ENCODE measurements at regions not wholly inside any gene's neighbourhood (a gene's known extent, or its start where the extent isn't known, plus 50 kb on each side); places are given as distances from the start of the nearest gene placed in this dataset.

DNA sequence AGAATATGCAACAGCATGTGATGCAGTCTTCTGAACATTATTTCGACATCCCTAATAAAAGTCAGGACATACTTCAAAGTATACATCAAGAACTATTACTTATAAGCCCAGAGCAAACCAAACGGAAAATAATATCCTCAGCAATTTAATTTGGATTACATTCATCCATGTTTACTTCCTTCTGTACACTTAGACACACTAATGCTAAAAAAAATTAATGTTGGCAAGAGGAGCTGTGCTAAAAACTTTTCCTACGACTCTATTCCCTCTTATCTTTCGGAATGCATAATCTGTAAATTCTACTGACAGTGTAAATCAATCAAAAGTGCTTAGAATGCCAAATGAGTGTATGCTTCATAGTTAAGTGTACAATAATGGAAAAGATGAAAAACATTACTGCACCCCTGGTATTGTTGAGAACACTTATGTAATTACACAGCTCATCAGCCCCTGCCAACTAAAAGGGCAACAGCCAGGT is 301.2 kb upstream of the HSF2 start:
- Mint-ChIP-seq H3K27ac (ENCODE audit: unreplicated experiment) (no peak overlapping the region), H3K4me3 (ENCODE audit: unreplicated experiment) (no peak overlapping the region), H3K9me3 (ENCODE audit: unreplicated experiment) (no peaks in the 10 kb centered on the region), H3K36me3 (ENCODE audit: low read depth, unreplicated experiment) (no peaks in the 10 kb centered on the region), H3K27me3 (ENCODE audit: unreplicated experiment) (no peaks in the 10 kb centered on the region), H3K4me1 (ENCODE audit: unreplicated experiment) (no peaks in the 10 kb centered on the region)
- DNase-seq (ENCODE audit: low spot score) = no peak
- TF ChIP-seq, protein P1, sequence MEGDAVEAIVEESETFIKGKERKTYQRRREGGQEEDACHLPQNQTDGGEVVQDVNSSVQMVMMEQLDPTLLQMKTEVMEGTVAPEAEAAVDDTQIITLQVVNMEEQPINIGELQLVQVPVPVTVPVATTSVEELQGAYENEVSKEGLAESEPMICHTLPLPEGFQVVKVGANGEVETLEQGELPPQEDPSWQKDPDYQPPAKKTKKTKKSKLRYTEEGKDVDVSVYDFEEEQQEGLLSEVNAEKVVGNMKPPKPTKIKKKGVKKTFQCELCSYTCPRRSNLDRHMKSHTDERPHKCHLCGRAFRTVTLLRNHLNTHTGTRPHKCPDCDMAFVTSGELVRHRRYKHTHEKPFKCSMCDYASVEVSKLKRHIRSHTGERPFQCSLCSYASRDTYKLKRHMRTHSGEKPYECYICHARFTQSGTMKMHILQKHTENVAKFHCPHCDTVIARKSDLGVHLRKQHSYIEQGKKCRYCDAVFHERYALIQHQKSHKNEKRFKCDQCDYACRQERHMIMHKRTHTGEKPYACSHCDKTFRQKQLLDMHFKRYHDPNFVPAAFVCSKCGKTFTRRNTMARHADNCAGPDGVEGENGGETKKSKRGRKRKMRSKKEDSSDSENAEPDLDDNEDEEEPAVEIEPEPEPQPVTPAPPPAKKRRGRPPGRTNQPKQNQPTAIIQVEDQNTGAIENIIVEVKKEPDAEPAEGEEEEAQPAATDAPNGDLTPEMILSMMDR (IDR thresholded peaks at IDR 0.05; ENCODE audit: unreplicated experiment) = no peak

DNA sequence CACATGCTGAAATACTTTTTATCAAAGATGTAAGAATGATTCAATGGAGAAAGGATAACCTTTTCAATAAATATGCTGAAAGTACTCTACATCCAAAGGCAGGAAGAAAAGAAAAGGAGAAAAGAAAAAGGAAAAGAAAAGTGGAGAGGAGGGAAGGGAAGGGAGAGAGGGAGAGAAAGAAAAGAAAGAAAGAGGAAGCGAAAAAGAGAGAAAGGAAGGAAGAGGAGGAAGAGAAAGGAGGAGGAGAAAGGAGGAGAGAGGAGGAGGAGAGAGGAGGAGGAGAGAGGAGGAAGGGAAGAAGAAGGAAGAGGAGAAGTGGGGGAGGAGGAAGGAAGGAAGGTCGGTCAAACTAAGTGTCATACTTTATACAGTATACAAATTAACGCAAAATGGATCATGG is 297.4 kb upstream of the HSF2 start:
- no peak for DNase-seq (ENCODE audit: low spot score)
- Mint-ChIP-seq H3K36me3 (ENCODE audit: low read depth, unreplicated experiment) (no peaks in the 10 kb centered on the region), H3K4me3 (ENCODE audit: unreplicated experiment) (no peak overlapping the region), H3K27me3 (ENCODE audit: unreplicated experiment) (no peaks in the 10 kb centered on the region), H3K4me1 (ENCODE audit: unreplicated experiment) (no peaks in the 10 kb centered on the region), H3K27ac (ENCODE audit: unreplicated experiment) (no peak overlapping the region), H3K9me3 (ENCODE audit: unreplicated experiment) (no peaks in the 10 kb centered on the region)
- TF ChIP-seq, protein P1 (IDR thresholded peaks at IDR 0.05; ENCODE audit: unreplicated experiment) = no peak

DNA sequence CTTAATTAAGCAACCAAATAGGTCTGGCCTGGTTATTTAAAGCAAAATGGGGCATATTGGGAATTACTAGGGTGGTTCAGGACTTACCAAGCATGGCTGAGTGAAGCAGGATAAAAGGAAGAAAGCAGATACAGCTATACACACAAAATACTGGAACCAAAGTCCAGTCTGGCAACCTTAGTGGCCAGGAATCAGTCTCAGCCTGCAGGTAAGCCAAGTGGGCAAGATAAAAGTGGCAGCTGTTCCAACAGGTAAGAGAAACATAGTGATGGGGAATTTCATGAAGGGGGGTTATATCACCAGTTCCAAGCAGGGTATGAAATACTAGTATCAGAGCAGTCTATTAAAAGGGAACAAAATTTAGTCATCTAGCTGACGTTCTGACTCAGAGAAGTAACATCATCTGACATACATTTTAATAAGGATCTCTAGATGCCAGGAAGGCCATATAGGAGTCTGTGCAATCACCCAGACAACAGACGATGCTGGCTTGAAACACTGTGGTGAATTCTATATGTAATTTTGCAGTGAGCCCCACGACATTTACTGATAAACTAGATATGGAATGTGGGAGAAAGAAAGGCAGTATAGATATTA is 292.1 kb upstream of the HSF2 start:
- TF ChIP-seq, protein P1 (IDR thresholded peaks at IDR 0.05; ENCODE audit: unreplicated experiment) = no peak
- H3K4me3 Mint-ChIP-seq (ENCODE audit: unreplicated experiment) = no peak overlapping the region
- peaks cover 7% of the 10 kb centered on the region for H3K4me1 Mint-ChIP-seq (ENCODE audit: unreplicated experiment)
- H3K27me3 Mint-ChIP-seq (ENCODE audit: unreplicated experiment) = no peaks in the 10 kb centered on the region
- no peaks in the 10 kb centered on the region for H3K36me3 Mint-ChIP-seq (ENCODE audit: low read depth, unreplicated experiment)
- no peak for DNase-seq (ENCODE audit: low spot score)
- H3K27ac Mint-ChIP-seq (ENCODE audit: unreplicated experiment) = no peak overlapping the region
- no peaks in the 10 kb centered on the region for H3K9me3 Mint-ChIP-seq (ENCODE audit: unreplicated experiment)

DNA sequence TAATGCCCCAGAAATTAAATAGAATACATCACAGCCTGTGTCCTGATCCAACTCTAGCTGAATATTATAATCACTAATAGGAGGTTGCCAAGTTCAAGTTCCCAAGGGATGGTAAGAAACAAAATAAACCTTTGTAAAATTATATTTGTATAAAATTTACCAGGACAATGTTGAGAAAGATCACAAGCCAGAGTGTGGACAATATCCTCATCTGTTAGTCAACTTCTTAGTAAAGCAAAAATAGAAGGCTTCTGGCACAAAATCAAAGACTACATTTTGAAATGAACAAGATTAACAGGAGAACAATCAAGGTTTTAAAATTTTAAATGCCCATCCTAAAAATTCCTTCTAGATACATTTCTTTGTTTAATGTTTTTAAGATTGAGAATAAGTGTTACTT is 290.4 kb upstream of the HSF2 start:
- H3K36me3 Mint-ChIP-seq (ENCODE audit: low read depth, unreplicated experiment) = no peaks in the 10 kb centered on the region
- TF ChIP-seq, protein P1 (IDR thresholded peaks at IDR 0.05; ENCODE audit: unreplicated experiment) = no peak
- H3K27ac Mint-ChIP-seq (ENCODE audit: unreplicated experiment) = no peak overlapping the region
- no peaks in the 10 kb centered on the region for H3K9me3 Mint-ChIP-seq (ENCODE audit: unreplicated experiment)
- H3K4me3 Mint-ChIP-seq (ENCODE audit: unreplicated experiment) = no peak overlapping the region
- H3K27me3 Mint-ChIP-seq (ENCODE audit: unreplicated experiment) = no peaks in the 10 kb centered on the region
- no peak for DNase-seq (ENCODE audit: low spot score)
- H3K4me1 Mint-ChIP-seq (ENCODE audit: unreplicated experiment) = peaks cover 7% of the 10 kb centered on the region

DNA sequence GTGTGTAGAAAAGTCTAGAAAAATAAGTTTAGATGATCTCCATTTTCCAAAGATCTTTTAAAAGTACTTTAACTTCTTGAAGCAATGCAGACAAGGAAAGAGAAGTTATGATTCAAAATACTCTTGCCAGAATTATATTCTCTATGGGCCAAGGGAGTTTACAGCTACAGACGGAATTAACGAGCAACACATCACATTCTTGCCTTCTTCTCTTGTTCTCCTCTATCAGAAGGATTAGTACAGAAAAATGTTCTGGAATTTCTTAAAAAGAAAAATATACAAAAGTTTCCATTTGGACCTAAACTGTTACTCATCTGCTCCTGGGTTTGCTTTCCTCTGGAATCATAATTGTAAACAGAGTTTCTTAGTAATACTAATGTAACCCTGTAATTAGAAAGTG is 284.7 kb upstream of the HSF2 start:
- Mint-ChIP-seq H3K4me3 (ENCODE audit: unreplicated experiment) (no peak overlapping the region), H3K27ac (ENCODE audit: unreplicated experiment) (no peak overlapping the region), H3K9me3 (ENCODE audit: unreplicated experiment) (no peaks in the 10 kb centered on the region), H3K27me3 (ENCODE audit: unreplicated experiment) (no peaks in the 10 kb centered on the region), H3K36me3 (ENCODE audit: low read depth, unreplicated experiment) (no peaks in the 10 kb centered on the region), H3K4me1 (ENCODE audit: unreplicated experiment) (peaks cover 7% of the 10 kb centered on the region)
- TF ChIP-seq, protein P1 (IDR thresholded peaks at IDR 0.05; ENCODE audit: unreplicated experiment) = no peak
- DNase-seq (ENCODE audit: low spot score) = no peak
